ENCODE measurements at regions not wholly inside any gene's neighbourhood (a gene's known extent, or its start where the extent isn't known, plus 50 kb on each side); places are given as distances from the start of the nearest gene placed in this dataset.

DNA sequence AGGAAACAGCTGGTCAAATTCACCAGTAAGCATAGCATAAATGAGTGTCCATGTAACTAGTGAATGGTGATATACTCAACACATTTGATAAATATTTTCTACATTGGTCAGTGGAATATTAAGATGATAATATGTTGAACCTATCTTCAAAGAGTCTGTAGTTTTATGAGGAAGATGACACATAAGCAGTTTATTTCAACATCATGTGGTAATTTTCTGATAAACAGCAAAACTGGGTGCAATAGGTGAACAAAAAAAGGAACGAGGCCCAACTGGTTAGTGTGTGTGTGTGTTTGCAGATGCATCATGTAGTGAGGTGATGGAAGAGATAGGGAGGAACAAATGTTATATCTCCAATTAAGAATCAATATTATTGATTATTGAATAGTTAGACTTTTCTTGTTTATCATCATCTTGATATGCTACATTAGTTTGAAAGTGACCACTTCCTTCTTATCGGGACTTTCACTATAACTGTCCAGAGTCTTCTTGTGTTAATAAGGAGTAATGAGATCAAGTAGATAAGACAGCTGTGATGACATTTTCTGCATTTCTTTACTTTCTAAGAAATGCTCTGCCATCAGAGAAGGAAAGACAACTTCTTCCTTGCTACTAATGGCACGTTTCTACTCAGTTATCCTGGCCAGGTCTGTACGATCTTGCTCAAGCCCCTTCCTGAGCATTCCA is 270.7 kb downstream of the ETS1 start:
- 67% methylated on average over 4 of the region's 4 CpGs for WGBS (ENCODE audit: low lambda C conversion rate)
- no peak overlapping the region for H3K9ac ChIP-seq
- H3K4me3 ChIP-seq (ENCODE audit: low read depth in 2 of 2, low read length in 1 of 2), result no peak overlapping the region
- H3K79me2 ChIP-seq (ENCODE audit: insufficient read depth), result no peaks in the 10 kb centered on the region
- H3K9me2 ChIP-seq, result no peaks in the 10 kb centered on the region
- TF ChIP-seq NFIC (IDR thresholded peaks at IDR 0.05; ENCODE audit: borderline replicate concordance), result no peak
- no peak for TF ChIP-seq RAD21 (IDR thresholded peaks at IDR 0.05; ENCODE audit: low read length)
- no peak for TF ChIP-seq MAX (IDR thresholded peaks at IDR 0.05; ENCODE audit: low read depth)
- TF ChIP-seq ELF1 (IDR thresholded peaks at IDR 0.05), result no peak
- no peak for TF ChIP-seq RFX5 (IDR thresholded peaks at IDR 0.05; ENCODE audit: low read length)
- TF ChIP-seq, protein P1, sequence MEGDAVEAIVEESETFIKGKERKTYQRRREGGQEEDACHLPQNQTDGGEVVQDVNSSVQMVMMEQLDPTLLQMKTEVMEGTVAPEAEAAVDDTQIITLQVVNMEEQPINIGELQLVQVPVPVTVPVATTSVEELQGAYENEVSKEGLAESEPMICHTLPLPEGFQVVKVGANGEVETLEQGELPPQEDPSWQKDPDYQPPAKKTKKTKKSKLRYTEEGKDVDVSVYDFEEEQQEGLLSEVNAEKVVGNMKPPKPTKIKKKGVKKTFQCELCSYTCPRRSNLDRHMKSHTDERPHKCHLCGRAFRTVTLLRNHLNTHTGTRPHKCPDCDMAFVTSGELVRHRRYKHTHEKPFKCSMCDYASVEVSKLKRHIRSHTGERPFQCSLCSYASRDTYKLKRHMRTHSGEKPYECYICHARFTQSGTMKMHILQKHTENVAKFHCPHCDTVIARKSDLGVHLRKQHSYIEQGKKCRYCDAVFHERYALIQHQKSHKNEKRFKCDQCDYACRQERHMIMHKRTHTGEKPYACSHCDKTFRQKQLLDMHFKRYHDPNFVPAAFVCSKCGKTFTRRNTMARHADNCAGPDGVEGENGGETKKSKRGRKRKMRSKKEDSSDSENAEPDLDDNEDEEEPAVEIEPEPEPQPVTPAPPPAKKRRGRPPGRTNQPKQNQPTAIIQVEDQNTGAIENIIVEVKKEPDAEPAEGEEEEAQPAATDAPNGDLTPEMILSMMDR (IDR thresholded peaks at IDR 0.05), result no peak
- TF ChIP-seq NRF1 (IDR thresholded peaks at IDR 0.05; ENCODE audit: low read depth, low read length), result no peak
- no peak for TF ChIP-seq POLR2AphosphoS5 (IDR thresholded peaks at IDR 0.05; ENCODE audit: low read depth, low read length)
- no peak for TF ChIP-seq GATA2 (CRISPR knock-in tag; IDR thresholded peaks at IDR 0.05)
- no peak for TF ChIP-seq IRF3 (IDR thresholded peaks at IDR 0.05; ENCODE audit: low read depth, low read length)
- TF ChIP-seq YY1 (IDR thresholded peaks at IDR 0.05; ENCODE audit: low read depth), result no peak
- H3K9me3 ChIP-seq, result no peaks in the 10 kb centered on the region
- DNase-seq, result no peak
- no peaks in the 10 kb centered on the region for H3K36me3 ChIP-seq (replicated peaks in 1 of 2; ENCODE audit: control insufficient read depth in 1 of 2, insufficient read depth in 2 of 2, low read length in 1 of 2)
- no peak overlapping the region for H3K27ac ChIP-seq (ENCODE audit: low read depth in 2 of 2, low read length in 1 of 2)
- H2AFZ ChIP-seq (ENCODE audit: low read depth), result no peak overlapping the region
- ChIA-PET CTCF (interaction anchor here (1.3 kb wide), 1 partner anchor 20 kb away, joined by 3 read pairs; no protein-coding TSS in a partner anchor), POLR2A (no interaction called here)
- no peaks in the 10 kb centered on the region for H3K4me1 ChIP-seq (ENCODE audit: control insufficient read depth in 1 of 2, insufficient read depth in 2 of 2, low read depth in 1 of 2, low read length in 1 of 2)
- no peak overlapping the region for H3K4me2 ChIP-seq
- no peaks in the 10 kb centered on the region for H3F3A ChIP-seq (replicated peaks; ENCODE audit: insufficient read depth)
- no peaks in the 10 kb centered on the region for H3K27me3 ChIP-seq (ENCODE audit: insufficient read depth)
- H4K20me1 ChIP-seq (ENCODE audit: insufficient read depth), result no peaks in the 10 kb centered on the region

DNA sequence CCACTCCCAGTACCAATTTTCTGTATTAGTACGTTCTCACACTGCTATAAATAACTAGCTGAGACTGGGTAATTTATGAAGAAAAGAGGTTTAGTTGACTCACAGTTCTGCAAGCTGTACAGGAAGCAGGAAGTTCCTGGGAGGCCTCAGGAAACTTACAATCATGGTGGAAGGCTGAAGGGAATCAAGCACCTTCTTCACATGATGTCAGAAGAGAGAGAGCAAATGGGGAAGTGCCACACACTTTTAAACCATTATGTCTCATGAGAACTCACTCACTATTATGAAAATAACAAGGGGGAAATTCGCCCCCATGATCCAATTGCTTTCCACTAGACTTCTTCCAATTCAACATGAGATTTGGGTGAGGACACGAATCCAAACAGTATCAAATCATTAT is 271.4 kb downstream of the ETS1 start:
- H3K9me2 ChIP-seq, result no peaks in the 10 kb centered on the region
- WGBS (ENCODE audit: low lambda C conversion rate), result 28% methylated on average over 3 of the region's 3 CpGs
- no peaks in the 10 kb centered on the region for H4K20me1 ChIP-seq (ENCODE audit: insufficient read depth)
- DNase-seq, result no peak
- POLR2A ChIA-PET, result no interaction called here
- no peaks in the 10 kb centered on the region for H3F3A ChIP-seq (replicated peaks; ENCODE audit: insufficient read depth)
- H2AFZ ChIP-seq (ENCODE audit: low read depth), result no peak overlapping the region
- H3K4me3 ChIP-seq (ENCODE audit: low read depth in 2 of 2, low read length in 1 of 2), result no peak overlapping the region
- no peaks in the 10 kb centered on the region for H3K27me3 ChIP-seq (ENCODE audit: insufficient read depth)
- no peaks in the 10 kb centered on the region for H3K9me3 ChIP-seq
- no peak overlapping the region for H3K4me2 ChIP-seq
- H3K9ac ChIP-seq, result no peak overlapping the region
- no peaks in the 10 kb centered on the region for H3K79me2 ChIP-seq (ENCODE audit: insufficient read depth)
- no peaks in the 10 kb centered on the region for H3K4me1 ChIP-seq (ENCODE audit: control insufficient read depth in 1 of 2, insufficient read depth in 2 of 2, low read depth in 1 of 2, low read length in 1 of 2)
- H3K36me3 ChIP-seq (replicated peaks in 1 of 2; ENCODE audit: control insufficient read depth in 1 of 2, insufficient read depth in 2 of 2, low read length in 1 of 2), result no peaks in the 10 kb centered on the region
- H3K27ac ChIP-seq (ENCODE audit: low read depth in 2 of 2, low read length in 1 of 2), result no peak overlapping the region
- CTCF ChIA-PET, result interaction anchor here (1.3 kb wide), 1 partner anchor 20 kb away, joined by 3 read pairs; no protein-coding TSS in a partner anchor
- no peak for TF ChIP-seq PBX3 (IDR thresholded peaks at IDR 0.05)
- TF ChIP-seq USF2 (IDR thresholded peaks at IDR 0.05; ENCODE audit: borderline replicate concordance, low read depth, low read length), result no peak
- TF ChIP-seq YY1 (IDR thresholded peaks at IDR 0.05; ENCODE audit: low read depth), result no peak
- TF ChIP-seq, protein P1 (IDR thresholded peaks at IDR 0.05), result no peak
- TF ChIP-seq FOXJ3 (CRISPR knock-in tag; IDR thresholded peaks at IDR 0.05), result no peak
- TF ChIP-seq TAF1 (IDR thresholded peaks at IDR 0.05; ENCODE audit: borderline replicate concordance, low read depth, low read length), result no peak
- no peak for TF ChIP-seq RFX5 (IDR thresholded peaks at IDR 0.05; ENCODE audit: low read length)
- TF ChIP-seq FOXM1 (IDR thresholded peaks at IDR 0.05; ENCODE audit: low read depth), result no peak
- no peak for TF ChIP-seq GABPA (IDR thresholded peaks at IDR 0.05; ENCODE audit: low read depth)
- TF ChIP-seq SIN3A (IDR thresholded peaks at IDR 0.05; ENCODE audit: borderline replicate concordance, low read depth, low read length), result no peak
- TF ChIP-seq EZH2phosphoT487 (IDR thresholded peaks at IDR 0.05; ENCODE audit: borderline replicate concordance, low read depth), result no peak
- TF ChIP-seq POLR2AphosphoS5 (IDR thresholded peaks at IDR 0.05; ENCODE audit: low read depth, low read length), result no peak
- TF ChIP-seq EP300 (IDR thresholded peaks at IDR 0.05; ENCODE audit: borderline replicate concordance in 1 of 2, low read depth in 1 of 2, low read length in 1 of 2), result no peak

Measured in SK-N-SH (cell line).